Duodenal mucosa (tissue), 2 donors: ENCODE measurements at regions not wholly inside any gene's neighbourhood (a gene's known extent, or its start where the extent isn't known, plus 50 kb on each side); places are given as distances from the start of the nearest gene placed in this dataset.

Experiments
- H3K27ac ChIP-seq: one replicate; pipeline ENCODE4 v1.7.0; 2013; ENCODE audit warnings: low read depth, low read length
- H3K27me3 ChIP-seq, 2 donors: one replicate each; pipeline ENCODE4 v1.7.0; 2013; ENCODE audit warnings: low read length in 2 of 2, control low read depth in 1 of 2; ENCODE audit not compliant: insufficient read depth in 2 of 2, control insufficient read depth in 1 of 2
- H3K36me3 ChIP-seq, 2 donors: one replicate each; pipeline ENCODE4 v1.7.0; 2013; ENCODE audit warnings: low read length in 2 of 2, control low read depth in 1 of 2; ENCODE audit not compliant: insufficient read depth in 2 of 2, control insufficient read depth in 1 of 2
- H3K4me1 ChIP-seq, 2 donors: one replicate each; pipeline ENCODE4 v1.7.0; 2013; ENCODE audit warnings: low read length in 2 of 2, control low read depth in 1 of 2; ENCODE audit not compliant: insufficient read depth in 2 of 2, control insufficient read depth in 1 of 2
- H3K4me3 ChIP-seq, 2 donors: one replicate each; pipeline ENCODE4 v1.7.0; 2013; ENCODE audit warnings: low read length in 2 of 2, low read depth in 1 of 2
- H3K9ac ChIP-seq, 2 donors: one replicate each; pipeline ENCODE4 v1.7.0; 2013; ENCODE audit warnings: low read length in 2 of 2, low read depth in 1 of 2
- H3K9me3 ChIP-seq, 2 donors: one replicate each; pipeline ENCODE4 v1.7.0; 2013; ENCODE audit warnings: low read length in 2 of 2, control low read depth in 1 of 2; ENCODE audit not compliant: control insufficient read depth in 1 of 2

- H3K36me3 ChIP-seq = no peaks in the 10 kb centered on the region
- H3K4me3 ChIP-seq = no peak overlapping the region
- no peak overlapping the region for H3K9ac ChIP-seq
- H3K27me3 ChIP-seq = no peaks in the 10 kb centered on the region
- H3K4me1 ChIP-seq = no peaks in the 10 kb centered on the region
- no peak overlapping the region for H3K27ac ChIP-seq
- H3K9me3 ChIP-seq = no peaks in the 10 kb centered on the region
Measured at GRCh38 chr10:27451054-27451453, 53.0 kb upstream of the RAB18 start.

- Histone ChIP-seq H3K4me1 (no peaks in the 10 kb centered on the region), H3K36me3 (no peaks in the 10 kb centered on the region), H3K9me3 (no peaks in the 10 kb centered on the region), H3K27ac (no peak overlapping the region), H3K9ac (no peak overlapping the region), H3K27me3 (no peaks in the 10 kb centered on the region), H3K4me3 (no peak overlapping the region)
Measured at GRCh38 chr10:27450225-27450624, 53.9 kb upstream of the RAB18 start.

DNA sequence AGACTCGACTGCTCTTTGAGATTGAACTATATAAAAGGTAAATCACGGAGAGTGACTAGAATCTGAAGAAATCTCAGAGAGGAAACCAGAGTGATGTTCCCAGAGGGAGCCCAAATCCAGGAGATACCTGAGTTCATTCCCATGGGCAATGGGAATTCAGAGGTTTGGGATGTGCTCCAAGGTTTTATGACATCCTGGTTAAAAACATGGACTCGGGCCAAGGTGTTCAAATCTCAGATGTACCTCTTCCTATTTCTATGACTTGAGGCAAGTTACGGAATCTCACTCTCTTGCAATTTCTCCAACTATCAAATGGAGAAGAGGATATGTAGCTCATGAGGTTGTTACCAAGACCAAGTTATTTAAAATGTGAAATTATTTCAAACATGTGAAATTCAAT lies 54.5 kb upstream of the RAB18 start:
- no peak overlapping the region for H3K9ac ChIP-seq
- H3K27me3 ChIP-seq = no peaks in the 10 kb centered on the region
- no peak overlapping the region for H3K27ac ChIP-seq
- no peaks in the 10 kb centered on the region for H3K36me3 ChIP-seq
- no peaks in the 10 kb centered on the region for H3K4me1 ChIP-seq
- no peak overlapping the region for H3K4me3 ChIP-seq
- no peaks in the 10 kb centered on the region for H3K9me3 ChIP-seq

- Histone ChIP-seq H3K27ac (no peak overlapping the region), H3K27me3 (no peaks in the 10 kb centered on the region), H3K9me3 (no peaks in the 10 kb centered on the region), H3K36me3 (no peaks in the 10 kb centered on the region), H3K4me1 (no peaks in the 10 kb centered on the region), H3K9ac (no peak overlapping the region), H3K4me3 (no peak overlapping the region)
Measured at GRCh38 chr10:27448921-27449320, 55.2 kb upstream of the RAB18 start.

- Histone ChIP-seq H3K36me3 (no peaks in the 10 kb centered on the region), H3K9ac (no peak overlapping the region), H3K4me3 (no peak overlapping the region), H3K4me1 (no peaks in the 10 kb centered on the region), H3K27me3 (no peaks in the 10 kb centered on the region), H3K27ac (no peak overlapping the region), H3K9me3 (no peaks in the 10 kb centered on the region)
Measured at GRCh38 chr10:27447540-27447939, 56.6 kb upstream of the RAB18 start.

DNA sequence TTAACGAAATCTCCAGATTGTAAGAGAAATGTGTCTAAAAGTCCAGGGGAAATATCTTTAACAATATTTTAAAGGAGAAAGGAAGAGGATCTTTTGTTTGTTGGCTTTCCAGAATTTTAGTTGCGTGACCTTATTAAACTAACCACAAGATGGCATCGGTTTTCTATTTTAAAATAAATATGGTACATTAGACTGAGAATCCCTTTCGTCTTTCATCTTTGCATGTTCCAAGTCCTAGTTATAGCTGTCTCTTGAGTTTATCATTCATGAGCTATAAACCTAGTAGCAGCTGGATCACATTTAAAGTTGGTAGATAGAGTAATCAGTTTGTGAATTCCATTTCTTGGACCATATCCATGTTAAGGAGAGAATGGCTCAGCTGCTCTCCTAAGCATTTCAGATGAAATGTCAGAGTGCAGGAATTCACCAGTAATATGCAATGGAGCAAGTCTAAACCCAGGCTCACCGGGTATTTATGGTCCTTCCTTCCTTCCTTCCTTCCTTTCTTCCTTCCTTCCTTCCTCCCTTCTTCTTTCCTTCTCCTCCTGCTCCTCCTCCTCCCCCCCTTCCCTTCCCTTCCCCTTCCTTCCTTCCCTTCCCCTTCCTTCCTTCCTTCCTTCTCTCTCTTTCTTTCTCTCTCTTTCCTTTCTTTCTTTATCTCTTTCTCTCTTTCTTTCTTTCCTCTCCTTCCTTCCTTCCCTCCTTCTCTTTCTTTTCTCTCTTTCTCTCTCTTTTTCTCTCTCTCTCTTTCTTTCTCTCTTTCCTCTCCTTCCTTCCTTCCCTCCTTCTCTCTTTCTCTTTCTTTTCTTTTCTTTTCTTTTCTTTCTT lies 57.8 kb upstream of the RAB18 start:
- no peak overlapping the region for H3K4me3 ChIP-seq
- H3K4me1 ChIP-seq = no peaks in the 10 kb centered on the region
- H3K36me3 ChIP-seq = no peaks in the 10 kb centered on the region
- H3K27ac ChIP-seq = no peak overlapping the region
- H3K27me3 ChIP-seq = no peaks in the 10 kb centered on the region
- H3K9ac ChIP-seq = no peak overlapping the region
- no peaks in the 10 kb centered on the region for H3K9me3 ChIP-seq

GRCh38 chr10:27445070-27445469 lies 59.0 kb upstream of the RAB18 start:
- Histone ChIP-seq H3K9ac (no peak overlapping the region), H3K27me3 (no peaks in the 10 kb centered on the region), H3K36me3 (no peaks in the 10 kb centered on the region), H3K9me3 (no peaks in the 10 kb centered on the region), H3K4me1 (no peaks in the 10 kb centered on the region), H3K4me3 (no peak overlapping the region), H3K27ac (no peak overlapping the region)

- Histone ChIP-seq H3K9me3 (no peaks in the 10 kb centered on the region), H3K9ac (no peak overlapping the region), H3K27me3 (no peaks in the 10 kb centered on the region), H3K4me1 (no peaks in the 10 kb centered on the region), H3K27ac (no peak overlapping the region), H3K36me3 (no peaks in the 10 kb centered on the region), H3K4me3 (no peak overlapping the region)
Measured at GRCh38 chr10:27440478-27440877, 63.6 kb upstream of the RAB18 start.

- Histone ChIP-seq H3K9ac (no peak overlapping the region), H3K27ac (no peak overlapping the region), H3K36me3 (no peaks in the 10 kb centered on the region), H3K4me3 (no peak overlapping the region), H3K27me3 (no peaks in the 10 kb centered on the region), H3K9me3 (no peaks in the 10 kb centered on the region), H3K4me1 (no peaks in the 10 kb centered on the region)
Measured at GRCh38 chr10:27440021-27440420, 64.1 kb upstream of the RAB18 start.

DNA sequence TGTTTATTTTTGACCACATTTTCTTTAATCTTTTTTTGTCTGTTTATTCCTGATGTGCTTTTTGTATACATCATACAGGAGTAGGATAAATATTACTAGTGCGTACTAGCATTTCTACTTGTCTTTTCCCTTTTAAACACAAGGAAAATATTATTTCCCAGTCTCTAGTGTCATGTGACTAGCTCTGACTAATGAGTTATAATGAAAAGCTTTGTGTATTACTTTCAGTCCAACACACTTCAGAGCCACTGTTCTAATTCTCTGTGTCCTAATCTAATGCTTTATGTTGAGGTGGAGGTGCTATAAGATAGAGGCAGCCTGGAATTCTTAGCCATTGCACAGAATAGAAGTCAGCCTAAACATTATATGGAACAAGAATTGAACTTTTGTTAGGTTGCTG lies 65.0 kb upstream of the RAB18 start:
- Histone ChIP-seq H3K4me3 (no peak overlapping the region), H3K9me3 (no peaks in the 10 kb centered on the region), H3K4me1 (no peaks in the 10 kb centered on the region), H3K27me3 (no peaks in the 10 kb centered on the region), H3K27ac (no peak overlapping the region), H3K36me3 (no peaks in the 10 kb centered on the region), H3K9ac (no peak overlapping the region)
